Spleen (tissue), 11 donors: ENCODE measurements at regions not wholly inside any gene's neighbourhood (a gene's known extent, or its start where the extent isn't known, plus 50 kb on each side); places are given as distances from the start of the nearest gene placed in this dataset.
"Not testable (repeated sequence)": the region's sequence is repeated elsewhere in the genome, so short reads cannot be mapped to it uniquely, and the experiment has no call there.

Experiments
- DNase-seq: peaks from one replicate; pipeline ENCODE4 v3.0.0-alpha.2; 2020
- H3K27ac ChIP-seq, 8 donors: fragments of 200-600 bp; sonication (generic) in 7 of 8; 1 replicate in 4 of 8; 2 replicates in 4 of 8; pipeline versions ENCODE4 v1.5.0 to v1.8.0; 2016 to 2021; ENCODE audit warnings: inconsistent platforms in 4 of 8, mild to moderate bottlenecking in 4 of 8, moderate library complexity in 1 of 8
- H3K27me3 ChIP-seq, 7 donors: fragments of 200-600 bp; sonication (generic) in 6 of 7; replicated peaks in 1 of 7; 1 replicate in 4 of 7; 2 replicates in 3 of 7; pipeline versions ENCODE4 v1.5.0 to v1.8.0; 2016 to 2021; ENCODE audit warnings: inconsistent platforms in 3 of 7, mild to moderate bottlenecking in 1 of 7
- H3K36me3 ChIP-seq, 6 donors: fragments of 200-600 bp; sonication (generic) in 5 of 6; 1 replicate in 4 of 6; 2 replicates in 2 of 6; pipeline versions ENCODE4 v1.5.0 to v1.8.0; 2016 to 2021; ENCODE audit warnings: inconsistent platforms in 2 of 6
- H3K4me1 ChIP-seq, 6 donors: fragments of 200-600 bp; sonication (generic) in 5 of 6; 1 replicate in 3 of 6; 2 replicates in 3 of 6; pipeline versions ENCODE4 v1.5.0 to v1.8.0; 2016 to 2021; ENCODE audit warnings: inconsistent platforms in 3 of 6
- H3K4me3 ChIP-seq, 8 donors: fragments of 200-600 bp; sonication (generic) in 7 of 8; 1 replicate in 4 of 8; 2 replicates in 4 of 8; pipeline versions ENCODE4 v1.5.0 to v1.8.0; 2016 to 2021; ENCODE audit warnings: inconsistent platforms in 4 of 8, mild to moderate bottlenecking in 4 of 8, moderate library complexity in 2 of 8
- H3K9me3 ChIP-seq, 8 donors: fragments of 200-600 bp; sonication (generic) in 7 of 8; 1 replicate in 4 of 8; 2 replicates in 4 of 8; pipeline versions ENCODE4 v1.5.0 to v1.8.0; 2016 to 2021; ENCODE audit warnings: inconsistent platforms in 4 of 8
- POLR2A ChIP-seq, 3 donors: fragments of 450-650 bp; IDR thresholded peaks; one replicate each; pipeline ENCODE4 v1.5.1; 2017; ENCODE audit warnings: antibody characterized with exemption in 3 of 3, mild to moderate bottlenecking in 1 of 3
- POLR2AphosphoS5 ChIP-seq, 3 donors: sonication (generic); formaldehyde crosslinking; IDR thresholded peaks; one replicate each; pipeline ENCODE4 v1.5.1; 2017; ENCODE audit warnings: antibody characterized with exemption in 3 of 3
- WGBS, 5 donors: extraction: QIAGEN DNeasy Blood & Tissue Kit in 3 of 5; methylation state at CpG; one replicate each; pipeline versions ENCODE4 v1.1.5 to v1.1.7; 2013 to 2018; 5-methylcytosine and 5-hydroxymethylcytosine counted together
- intact Hi-C: fragments of 100-400 bp; cut with DNase I; formaldehyde crosslinking; loops from one replicate; pipeline ENCODE4 v1.15.0; 2023; ENCODE audit warnings: low total_unique reads
- TF ChIP-seq, protein P1 (sequence below), 11 experiments: fragments of 200-600 bp in 7 of 11; fragments of 450-650 bp in 4 of 11; sonication (generic) in 4 of 11; IDR thresholded peaks in 8 of 11; conservative IDR thresholded peaks in 3 of 11; 1 replicate in 7 of 11; 2 replicates in 4 of 11; pipeline versions ENCODE4 v1.4.0 to v1.8.0; 2016 to 2021; ENCODE audit warnings: antibody characterized with exemption in 11 of 11, inconsistent platforms in 4 of 11, mild to moderate bottlenecking in 1 of 11
- donor health status: healthy with polysubstance abuse.
- donor health status: DM: no; HTN: no; CAD: no; lungs with moderate emphysema.
- donor health status: DM: no; HTN: no; CAD: no.
- donor health status: Bipolar disorder and iron deficiency.
- donor health status: healthy.
- donor health status: DM: no; HTN: no; CAD: no.
- donor health status: DM: yes; HTN: yes; CAD: no.

DNA sequence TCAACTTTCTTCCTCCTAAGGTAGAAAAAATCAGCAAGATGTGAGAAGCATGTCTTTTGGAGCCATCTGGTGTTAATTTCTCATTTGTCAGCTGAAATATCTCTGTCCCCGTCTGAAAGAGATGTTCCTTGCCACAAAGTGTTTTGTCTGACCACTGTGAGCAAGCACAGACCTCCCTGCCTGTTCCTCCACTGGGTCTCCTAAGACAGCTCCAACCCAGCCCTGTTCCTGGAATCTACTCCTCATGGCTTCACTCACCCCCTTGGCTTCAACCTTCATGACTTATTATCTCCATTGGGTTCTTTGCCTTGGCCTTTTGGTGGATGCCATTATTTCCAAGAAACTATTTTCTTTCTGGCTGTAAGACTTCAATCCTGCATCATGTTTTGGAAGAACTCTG, 65.7 kb upstream of the CACHD1 start:
- DNase-seq, result no peak
- Histone ChIP-seq H3K4me3 (no peak overlapping the region), H3K36me3 (no peaks in the 10 kb centered on the region), H3K27ac (no peak overlapping the region), H3K4me1 (no peaks in the 10 kb centered on the region), H3K27me3 (no peaks in the 10 kb centered on the region), H3K9me3 (no peaks in the 10 kb centered on the region)
- TF ChIP-seq, protein P1, sequence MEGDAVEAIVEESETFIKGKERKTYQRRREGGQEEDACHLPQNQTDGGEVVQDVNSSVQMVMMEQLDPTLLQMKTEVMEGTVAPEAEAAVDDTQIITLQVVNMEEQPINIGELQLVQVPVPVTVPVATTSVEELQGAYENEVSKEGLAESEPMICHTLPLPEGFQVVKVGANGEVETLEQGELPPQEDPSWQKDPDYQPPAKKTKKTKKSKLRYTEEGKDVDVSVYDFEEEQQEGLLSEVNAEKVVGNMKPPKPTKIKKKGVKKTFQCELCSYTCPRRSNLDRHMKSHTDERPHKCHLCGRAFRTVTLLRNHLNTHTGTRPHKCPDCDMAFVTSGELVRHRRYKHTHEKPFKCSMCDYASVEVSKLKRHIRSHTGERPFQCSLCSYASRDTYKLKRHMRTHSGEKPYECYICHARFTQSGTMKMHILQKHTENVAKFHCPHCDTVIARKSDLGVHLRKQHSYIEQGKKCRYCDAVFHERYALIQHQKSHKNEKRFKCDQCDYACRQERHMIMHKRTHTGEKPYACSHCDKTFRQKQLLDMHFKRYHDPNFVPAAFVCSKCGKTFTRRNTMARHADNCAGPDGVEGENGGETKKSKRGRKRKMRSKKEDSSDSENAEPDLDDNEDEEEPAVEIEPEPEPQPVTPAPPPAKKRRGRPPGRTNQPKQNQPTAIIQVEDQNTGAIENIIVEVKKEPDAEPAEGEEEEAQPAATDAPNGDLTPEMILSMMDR (IDR thresholded peaks at IDR 0.05 in 8 of 11, conservative IDR thresholded peaks at IDR 0.05 in 3 of 11), result no peak
- no peak for TF ChIP-seq POLR2A (IDR thresholded peaks at IDR 0.05)
- no peak for TF ChIP-seq POLR2AphosphoS5 (IDR thresholded peaks at IDR 0.05)
- 43 to 81% (median 58%) methylated on average over 1 of the region's 1 CpG for WGBS, 5 donors
- intact Hi-C loops, result no loop called here

DNA sequence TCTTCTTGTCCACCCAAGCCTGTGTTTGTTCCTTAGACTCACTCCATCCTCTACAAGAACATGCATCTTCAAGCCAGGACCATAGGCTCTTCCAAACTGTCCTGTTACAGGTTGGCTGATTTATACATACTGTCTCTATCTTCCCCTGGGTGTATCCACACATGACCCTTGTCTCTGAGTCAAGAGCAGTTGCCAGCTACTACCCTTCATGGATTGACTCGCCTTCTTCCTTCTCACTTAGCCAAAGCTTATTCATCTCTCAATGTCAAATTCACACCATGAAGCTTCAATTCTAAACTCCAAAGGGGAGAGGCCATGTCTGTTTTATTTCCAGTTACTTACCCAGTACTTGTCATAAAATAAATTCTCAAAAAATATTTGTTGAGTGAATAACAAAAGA, 64.1 kb upstream of the CACHD1 start:
- 69 to 95% (median 78%) methylated on average over 1 of the region's 1 CpG for WGBS, 5 donors
- Histone ChIP-seq H3K4me3 (no peak overlapping the region), H3K27ac (no peak overlapping the region), H3K9me3 (no peaks in the 10 kb centered on the region), H3K27me3 (no peaks in the 10 kb centered on the region), H3K4me1 (no peaks in the 10 kb centered on the region), H3K36me3 (no peaks in the 10 kb centered on the region)
- DNase-seq, result no peak
- intact Hi-C loops, result no loop called here
- TF ChIP-seq POLR2AphosphoS5 (IDR thresholded peaks at IDR 0.05), result no peak
- TF ChIP-seq POLR2A (IDR thresholded peaks at IDR 0.05), result no peak
- TF ChIP-seq, protein P1 (IDR thresholded peaks at IDR 0.05 in 8 of 11, conservative IDR thresholded peaks at IDR 0.05 in 3 of 11), result no peak

DNA sequence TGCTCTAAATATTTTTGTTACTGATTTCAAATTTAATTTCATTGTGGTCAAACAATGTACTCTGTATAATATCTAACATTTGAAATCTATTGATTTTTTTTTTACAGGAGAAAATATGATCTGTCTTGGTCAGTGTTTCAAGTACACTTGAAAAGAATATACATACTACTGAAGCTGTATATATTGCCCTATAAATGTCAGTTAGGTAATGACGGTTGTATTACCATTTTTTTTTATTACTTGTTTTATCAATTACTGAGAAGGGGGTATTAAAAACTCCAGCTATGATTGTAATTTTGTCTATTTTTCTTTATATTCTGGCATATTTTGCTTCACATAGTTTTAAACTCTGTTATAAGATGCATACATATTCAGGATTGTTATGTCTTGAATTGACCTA, 59.7 kb upstream of the CACHD1 start:
- H3K27me3 ChIP-seq, result no peaks in the 10 kb centered on the region
- TF ChIP-seq POLR2AphosphoS5 (IDR thresholded peaks at IDR 0.05) (no peak), POLR2A (IDR thresholded peaks at IDR 0.05) (no peak)
- TF ChIP-seq, protein P1 (IDR thresholded peaks at IDR 0.05 in 8 of 11, conservative IDR thresholded peaks at IDR 0.05 in 3 of 11), result no peak
- 92 to 100% (median 94%) methylated on average over 1 of the region's 1 CpG for WGBS, 5 donors
- DNase-seq, result no peak
- no peaks in the 10 kb centered on the region for H3K9me3 ChIP-seq
- no peaks in the 10 kb centered on the region for H3K36me3 ChIP-seq
- no peaks in the 10 kb centered on the region for H3K4me1 ChIP-seq
- H3K4me3 ChIP-seq, result no peak overlapping the region
- H3K27ac ChIP-seq, result no peak overlapping the region
- intact Hi-C loops, result no loop called here

DNA sequence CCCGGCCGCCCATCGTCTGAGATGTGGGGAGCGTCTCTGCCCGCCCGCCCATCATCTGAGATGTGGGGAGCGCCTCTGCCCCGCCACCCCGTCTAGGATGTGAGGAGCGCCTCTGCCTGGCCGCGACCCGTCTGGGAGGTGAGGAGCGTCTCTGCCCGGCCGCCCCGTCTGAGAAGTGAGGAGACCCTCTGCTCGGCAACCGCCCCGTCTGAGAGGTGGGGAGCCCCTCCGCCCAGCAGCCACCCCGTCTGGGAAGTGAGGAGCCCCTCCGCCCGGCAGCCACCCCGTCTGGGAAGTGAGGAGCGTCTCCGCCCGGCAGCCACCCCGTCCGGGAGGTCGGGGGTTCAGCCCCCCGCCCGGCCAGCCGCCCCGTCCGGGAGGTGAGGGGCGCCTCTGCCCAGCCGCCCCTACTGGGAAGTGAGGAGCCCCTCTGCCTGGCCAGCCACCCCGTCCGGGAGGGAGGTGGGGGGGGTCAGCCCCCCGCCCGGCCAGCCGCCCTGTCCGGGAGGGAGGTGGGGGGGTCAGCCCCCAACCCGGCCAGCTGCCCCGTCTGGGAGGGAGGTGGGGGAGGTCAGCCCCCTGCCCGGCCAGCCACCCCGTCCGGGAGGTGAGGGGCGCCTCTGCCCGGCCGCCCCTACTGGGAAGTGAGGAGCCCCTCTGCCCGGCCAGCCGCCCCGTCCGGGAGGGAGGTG, 54.9 kb upstream of the CACHD1 start:
- DNase-seq, H3K4me3 ChIP-seq, H3K9me3 ChIP-seq, H3K27me3 ChIP-seq, H3K27ac ChIP-seq, H3K36me3 ChIP-seq, intact Hi-C loops, H3K4me1 ChIP-seq: not testable (repeated sequence)
- 95 to 99% (median 95%) methylated on average over 12 to 52 of the region's 56 CpGs for WGBS, 5 donors

DNA sequence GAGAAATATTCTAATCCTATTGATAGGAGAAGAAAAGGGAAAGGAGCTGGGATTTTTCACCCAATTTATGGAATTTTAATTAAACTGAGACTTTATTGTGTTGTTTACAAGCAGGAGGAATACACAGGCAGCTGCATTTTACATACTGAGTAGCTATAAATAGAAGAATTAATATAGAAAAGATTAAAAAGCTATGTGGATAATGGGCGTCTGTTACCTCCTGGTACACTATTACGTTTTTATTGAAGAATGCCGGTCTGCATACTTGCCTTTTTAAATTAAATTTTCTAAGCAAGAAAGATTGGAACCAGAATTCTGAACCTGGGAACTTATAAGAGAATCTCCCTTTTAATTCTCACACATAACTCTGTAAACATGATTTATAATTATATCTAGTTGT, 52.1 kb upstream of the CACHD1 start:
- no peaks in the 10 kb centered on the region for H3K36me3 ChIP-seq
- TF ChIP-seq POLR2A (IDR thresholded peaks at IDR 0.05) (no peak), POLR2AphosphoS5 (IDR thresholded peaks at IDR 0.05) (no peak)
- TF ChIP-seq, protein P1 (IDR thresholded peaks at IDR 0.05 in 8 of 11, conservative IDR thresholded peaks at IDR 0.05 in 3 of 11), result no peak
- no peaks in the 10 kb centered on the region for H3K4me1 ChIP-seq
- H3K4me3 ChIP-seq, result no peak overlapping the region
- H3K27me3 ChIP-seq, result no peaks in the 10 kb centered on the region
- DNase-seq, result no peak
- 90 to 97% (median 95%) methylated on average over 3 of the region's 3 CpGs for whole genome bisulfite sequencing, 5 donors
- intact Hi-C loops, result no loop called here
- H3K9me3 ChIP-seq, result no peaks in the 10 kb centered on the region
- no peak overlapping the region for H3K27ac ChIP-seq
